Right hindlimb (tissue), 1 donor: ENCODE measurements at regions not wholly inside any gene's neighbourhood (a gene's known extent, or its start where the extent isn't known, plus 50 kb on each side); places are given as distances from the start of the nearest gene placed in this dataset.
"Not testable (repeated sequence)": the region's sequence is repeated elsewhere in the genome, so short reads cannot be mapped to it uniquely, and the experiment has no call there.

ENCODE experiments used
- DNase-seq: peaks from one replicate; pipeline ENCODE4 v3.0.0-alpha.2; 2018

- DNase-seq = no peak
Measured at GRCh38 chr10:2048337-2048973, 311.1 kb upstream of the ADARB2 start.

GRCh38 chr10:2047679-2048078 lies 310.4 kb upstream of the ADARB2 start:
- no peak for DNase-seq

DNA sequence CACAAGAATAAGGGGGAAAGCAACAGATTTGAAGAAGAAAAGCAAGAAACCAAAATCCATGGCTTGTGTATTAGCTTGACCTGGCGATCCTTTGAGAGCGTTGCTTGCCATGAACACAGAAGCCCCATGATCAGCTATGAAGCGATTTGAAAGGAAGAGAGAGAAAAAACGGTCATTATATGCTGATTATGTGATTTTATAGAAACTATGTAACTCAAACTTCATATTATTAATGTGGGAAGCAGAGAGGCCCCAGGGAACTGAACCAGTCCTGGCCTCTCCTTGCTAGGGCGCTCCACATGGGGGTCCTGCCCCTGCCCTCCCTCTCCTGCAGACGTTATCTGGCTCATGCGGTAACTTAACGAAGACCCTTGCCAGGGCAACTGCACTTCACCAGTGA lies 306.1 kb upstream of the ADARB2 start:
- no peak for DNase-seq

DNA sequence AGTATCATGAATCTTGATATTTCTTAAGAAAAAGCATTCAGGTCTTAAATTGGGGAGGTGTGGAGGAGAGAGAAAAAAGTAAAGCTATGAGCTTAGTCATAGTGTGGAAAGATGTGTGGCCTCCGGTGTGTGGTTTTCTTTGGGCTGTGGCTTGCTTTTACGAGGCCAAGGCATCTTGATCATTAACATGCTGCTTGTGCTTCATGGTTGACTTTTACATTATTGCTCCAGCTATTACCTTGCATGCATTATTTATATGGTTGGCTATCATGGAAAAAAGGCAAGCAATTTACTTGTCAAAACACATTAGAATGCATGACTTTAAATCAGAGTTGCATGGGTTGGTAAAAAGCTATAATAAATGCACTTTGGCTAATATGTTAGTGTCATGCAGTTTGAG lies 300.7 kb upstream of the ADARB2 start:
- no peak for DNase-seq

- DNase-seq = no peak
Measured at GRCh38 chr10:2037246-2037645, 299.9 kb upstream of the ADARB2 start.

GRCh38 chr10:2036209-2036608 lies 298.9 kb upstream of the ADARB2 start:
- no peak for DNase-seq

DNA sequence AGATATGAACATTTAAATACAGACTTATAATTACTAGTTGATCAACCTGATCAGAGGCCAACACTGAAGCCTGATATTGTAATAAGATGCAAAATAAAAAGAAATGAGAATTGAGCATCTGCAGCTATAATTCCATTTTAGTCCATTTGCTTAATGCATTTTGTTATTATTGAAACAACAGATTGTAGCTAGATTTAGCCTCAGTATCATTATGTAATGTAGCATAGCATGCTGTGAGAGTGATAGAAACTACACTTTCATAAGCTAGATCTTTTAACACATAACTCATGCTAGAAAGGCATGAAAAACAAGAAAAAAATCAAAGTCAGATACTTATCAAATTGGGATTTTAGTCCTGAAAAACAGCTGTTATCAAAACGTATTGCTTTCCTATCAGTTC lies 292.7 kb upstream of the ADARB2 start:
- DNase-seq = no peak

DNA sequence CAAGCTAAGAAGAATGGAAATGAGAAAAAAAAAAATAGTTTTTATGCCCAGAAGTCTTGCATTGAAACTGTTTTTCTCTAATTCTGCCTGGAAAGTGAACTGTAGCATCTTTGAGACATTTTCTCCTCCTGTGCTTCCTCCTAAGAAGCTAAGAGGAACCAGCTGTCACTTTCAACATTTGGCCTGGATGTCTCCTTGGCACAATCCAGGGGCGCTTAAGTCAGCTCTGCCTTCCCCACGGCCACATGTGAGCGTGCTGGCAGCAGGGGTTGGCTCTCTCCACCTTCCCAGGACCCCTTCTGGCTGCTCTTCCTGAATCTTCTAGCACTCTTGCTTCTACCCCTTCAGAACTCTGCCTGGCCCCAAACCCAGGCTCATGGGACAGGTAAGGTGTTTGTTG lies 289.6 kb upstream of the ADARB2 start:
- no peak for DNase-seq

- not testable (repeated sequence) for DNase-seq
Measured at GRCh38 chr10:2024750-2025149, 287.4 kb upstream of the ADARB2 start.

DNA sequence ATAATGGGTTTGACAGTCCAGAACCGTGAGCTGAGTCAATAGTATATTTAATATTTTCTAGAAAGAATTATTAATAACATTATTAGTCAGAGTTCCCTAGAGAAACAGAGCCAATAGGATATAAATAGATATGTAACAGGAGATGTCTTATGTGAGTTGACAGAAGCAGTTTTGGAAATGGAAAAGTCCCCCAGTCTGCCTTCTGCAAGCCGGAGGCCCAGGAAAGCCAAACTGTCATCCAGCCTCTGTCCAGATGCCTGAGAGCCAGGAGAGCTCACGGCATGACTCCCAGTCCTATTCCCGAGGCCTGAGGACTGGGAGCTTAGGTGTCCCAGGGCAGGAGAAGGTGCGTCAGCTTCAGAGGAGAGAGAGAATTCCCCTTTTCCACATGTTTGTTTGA lies 286.4 kb upstream of the ADARB2 start:
- no peak for DNase-seq

DNA sequence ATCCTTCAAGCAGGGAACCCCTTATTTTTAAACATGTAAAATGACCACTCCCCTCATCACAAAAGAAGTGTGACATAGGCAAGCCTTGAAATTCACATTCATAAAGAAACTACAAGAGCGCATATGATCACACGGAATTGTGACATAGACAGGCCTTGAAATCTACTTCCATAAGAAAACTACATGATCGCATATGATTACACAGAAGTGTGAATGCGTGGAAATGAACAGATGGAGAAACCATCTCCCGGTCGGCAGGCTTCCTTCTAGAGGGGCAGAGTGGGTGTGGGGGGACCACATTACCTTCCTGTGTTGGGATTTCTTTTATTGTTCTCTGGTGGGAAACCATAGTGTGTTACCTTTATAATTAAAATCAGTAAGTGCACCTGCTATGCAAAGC lies 285.1 kb upstream of the ADARB2 start:
- no peak for DNase-seq

GRCh38 chr10:2020836-2021235 lies 283.5 kb upstream of the ADARB2 start:
- DNase-seq = no peak

DNA sequence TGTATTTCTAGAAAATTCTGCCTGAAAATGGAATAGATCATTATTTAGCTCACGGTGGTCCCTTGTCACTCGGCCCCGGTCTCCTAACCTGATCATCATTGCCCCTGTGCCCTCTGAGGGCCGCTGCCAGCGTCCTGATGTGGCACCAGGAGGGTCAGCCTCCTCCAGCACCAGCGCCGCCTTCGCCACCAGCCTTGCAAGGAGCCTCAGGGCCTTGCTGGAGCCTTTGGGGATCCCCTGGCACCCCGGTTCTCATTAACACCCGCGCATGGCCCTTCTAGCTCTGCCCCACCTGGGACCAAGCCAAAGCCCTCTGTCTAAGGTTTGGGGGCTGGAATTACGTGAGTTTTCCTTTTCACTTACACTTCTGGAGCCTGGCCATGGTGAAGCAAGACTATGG lies 282.5 kb upstream of the ADARB2 start:
- no peak for DNase-seq

GRCh38 chr10:2019281-2019680 lies 282.0 kb upstream of the ADARB2 start:
- no peak for DNase-seq

DNA sequence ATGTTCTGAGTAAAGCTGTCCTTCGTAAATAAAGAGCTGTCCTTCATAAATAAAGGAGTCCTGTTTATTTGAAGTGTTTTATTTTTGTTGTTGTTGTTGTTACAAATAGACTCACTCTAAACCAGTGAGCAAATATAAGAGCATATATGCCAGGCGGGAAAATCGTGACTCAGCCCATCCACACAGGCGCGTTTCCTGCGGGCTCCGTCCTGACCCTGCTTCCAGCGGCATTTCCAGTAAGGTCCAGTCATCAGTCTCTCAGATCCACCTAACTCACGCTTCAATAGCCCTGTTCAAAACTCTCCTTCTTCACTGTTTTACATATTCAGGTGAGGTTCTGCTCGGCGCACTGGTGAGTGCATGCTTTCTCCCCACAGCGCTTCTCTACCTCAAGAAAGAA lies 277.2 kb upstream of the ADARB2 start:
- no peak for DNase-seq

DNA sequence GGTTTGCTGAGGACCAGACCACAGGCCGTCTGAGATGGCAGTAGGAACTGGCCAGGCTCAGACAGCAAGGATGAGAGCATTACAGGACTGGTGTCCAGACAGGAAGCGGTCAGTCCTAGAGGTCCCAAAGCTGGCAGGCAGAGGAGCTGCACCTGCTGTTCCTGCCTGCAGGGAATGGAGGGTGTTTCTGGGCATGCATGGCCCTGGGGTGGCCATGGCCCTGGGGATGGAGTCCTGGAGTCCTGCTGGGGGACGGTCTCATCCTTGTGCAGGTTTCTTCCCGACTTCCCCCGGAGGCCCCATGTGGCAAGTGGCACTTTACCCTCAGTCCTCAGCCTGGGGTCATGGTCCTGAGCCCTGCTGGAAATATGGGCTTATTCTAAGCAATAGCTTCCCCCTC lies 274.9 kb upstream of the ADARB2 start:
- no peak for DNase-seq

DNA sequence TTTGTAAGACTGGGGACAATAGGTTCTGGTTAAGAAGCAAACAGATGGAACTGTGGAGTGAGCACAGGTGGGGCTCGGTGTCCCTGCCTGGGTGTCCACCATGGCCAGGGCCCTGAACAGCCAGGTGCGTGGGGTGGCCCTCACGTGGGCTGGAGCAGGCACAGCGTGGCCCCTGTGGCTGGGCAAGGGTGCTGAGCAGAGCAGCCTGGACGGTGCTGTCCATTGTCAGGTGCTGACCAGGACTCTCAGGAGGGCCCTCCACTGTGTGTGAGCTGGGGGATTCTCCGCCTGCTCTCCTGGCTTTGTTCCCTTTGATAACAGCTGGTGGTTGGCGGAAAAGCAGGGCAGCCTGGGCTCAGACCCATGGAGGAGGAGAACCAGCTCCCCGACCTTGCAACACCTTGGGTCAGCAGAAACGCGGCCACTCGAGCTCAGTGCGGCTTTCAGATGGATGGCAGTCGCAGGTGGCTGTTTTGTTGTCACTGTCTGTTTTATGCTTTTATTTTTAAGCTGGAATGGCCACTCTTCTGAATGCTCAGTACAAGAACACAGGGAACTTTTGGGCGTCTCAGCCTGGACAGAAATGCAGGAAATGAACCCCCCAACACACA lies 273.9 kb upstream of the ADARB2 start:
- DNase-seq = no peak

- no peak for DNase-seq
Measured at GRCh38 chr10:2005546-2005945, 268.2 kb upstream of the ADARB2 start.

DNA sequence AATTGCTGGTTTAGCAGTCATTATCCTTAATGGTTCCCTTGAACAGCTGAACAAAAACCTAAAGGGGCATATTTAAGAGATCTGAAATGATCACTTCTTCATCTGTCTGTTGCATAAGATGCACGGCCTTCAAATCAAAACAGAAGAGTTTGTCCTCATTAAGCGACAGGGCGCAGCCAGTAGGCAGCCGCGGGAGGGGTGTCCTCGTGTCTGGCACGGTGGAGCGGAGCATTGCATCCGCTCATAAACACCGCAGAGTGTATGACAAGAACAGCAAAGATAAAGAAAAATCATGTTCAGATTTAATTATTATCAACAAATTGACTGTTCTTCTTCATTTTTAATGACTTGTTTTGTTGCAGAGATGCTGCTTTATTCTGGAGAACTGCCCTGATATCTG lies 255.6 kb upstream of the ADARB2 start:
- no peak for DNase-seq

DNA sequence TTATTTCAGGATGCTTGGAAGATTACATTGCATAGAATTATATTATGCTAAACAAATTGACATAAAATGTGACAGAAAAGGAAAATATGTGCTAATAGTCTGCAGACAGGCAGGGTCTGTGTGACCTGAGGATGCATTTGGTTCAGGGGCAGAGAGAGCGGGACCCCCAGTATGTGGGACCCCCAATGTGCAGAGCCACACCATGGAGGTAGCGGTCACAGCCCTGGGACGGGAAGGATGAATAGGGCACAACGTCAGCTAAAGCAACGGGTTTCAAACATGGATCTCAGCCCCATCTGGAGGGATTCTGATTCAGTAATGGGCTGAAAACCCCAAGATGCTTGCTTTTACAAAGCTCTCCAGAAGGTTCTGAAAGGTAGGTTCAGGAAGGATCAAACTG lies 251.8 kb upstream of the ADARB2 start:
- DNase-seq = no peak

DNA sequence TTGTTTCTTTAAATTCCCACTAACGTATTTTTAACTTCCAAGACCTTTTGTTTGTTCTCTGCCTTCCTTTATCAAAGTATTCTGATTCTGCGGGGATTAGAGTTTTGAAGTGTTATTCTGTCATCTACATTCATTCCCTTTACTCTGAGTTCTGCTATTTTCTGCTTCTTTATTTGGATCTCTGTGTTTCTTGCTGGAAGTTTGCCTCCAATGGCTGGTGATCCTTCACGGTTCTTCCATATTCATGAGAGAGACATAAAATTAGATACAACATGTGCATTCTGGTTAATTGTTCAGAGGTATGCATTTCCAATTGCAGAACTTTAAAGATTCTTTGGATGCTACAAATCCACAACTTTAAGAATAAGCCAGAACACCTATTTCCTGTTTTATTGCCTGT lies 244.7 kb upstream of the ADARB2 start:
- DNase-seq = no peak

GRCh38 chr10:1980459-1980858 lies 243.1 kb upstream of the ADARB2 start:
- DNase-seq = no peak

GRCh38 chr10:1978584-1978983 lies 241.3 kb upstream of the ADARB2 start:
- no peak for DNase-seq

DNA sequence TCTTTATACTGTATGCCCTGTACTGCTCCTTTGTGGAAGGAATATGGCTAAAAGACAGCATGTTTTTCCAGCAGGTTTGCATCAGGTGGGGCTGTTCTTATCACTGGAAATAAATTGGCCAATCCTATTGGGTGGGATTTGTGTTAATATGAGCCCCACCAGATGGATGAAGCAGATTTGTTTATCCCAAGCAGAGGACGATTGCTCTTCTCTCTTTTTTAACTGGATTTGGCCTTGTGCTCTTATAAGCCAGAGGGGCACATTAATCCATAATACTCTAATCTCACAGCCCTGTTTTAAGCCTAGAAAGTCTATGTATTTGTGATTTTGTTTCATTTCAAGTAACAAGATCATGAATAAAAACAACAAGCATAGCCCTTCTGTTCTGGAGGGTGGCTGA lies 240.1 kb upstream of the ADARB2 start:
- DNase-seq = no peak

- DNase-seq = no peak
Measured at GRCh38 chr10:1972406-1972805, 235.1 kb upstream of the ADARB2 start.
